ENCODE measurements at regions not wholly inside any gene's neighbourhood (a gene's known extent, or its start where the extent isn't known, plus 50 kb on each side); places are given as distances from the start of the nearest gene placed in this dataset.
"Not testable (repeated sequence)": the region's sequence is repeated elsewhere in the genome, so short reads cannot be mapped to it uniquely, and the experiment has no call there.

DNA sequence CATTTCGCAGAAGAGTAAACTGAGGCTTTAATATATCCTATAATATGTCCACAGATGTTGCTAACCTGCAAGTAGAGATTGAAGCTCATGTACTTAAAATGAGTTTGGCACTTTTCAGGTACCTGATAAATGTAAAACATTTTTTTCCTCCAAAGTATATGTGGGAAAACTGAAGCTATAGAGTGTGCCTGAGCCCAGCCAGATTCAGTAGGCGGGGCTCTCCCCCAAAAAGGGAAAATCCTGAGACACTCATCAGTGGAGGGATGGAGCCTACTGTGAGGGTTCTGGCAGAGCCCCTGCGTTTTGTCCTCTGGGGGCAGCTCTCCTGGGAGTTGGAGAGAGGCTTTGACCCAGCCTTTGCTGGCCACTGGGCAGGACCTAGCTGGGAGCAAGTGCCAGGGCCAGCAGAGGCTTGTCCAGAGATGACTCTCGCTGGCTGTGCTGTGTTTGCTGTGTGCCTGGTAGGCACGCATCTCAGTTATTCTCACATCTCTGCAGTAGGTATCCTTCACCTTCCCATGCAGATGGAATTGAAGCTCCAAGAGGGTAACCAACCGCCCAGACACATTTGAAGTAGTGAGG is 81.1 kb upstream of the SPRY4 start:
- no peak for DNase-seq (ENCODE audit: low spot score)

DNA sequence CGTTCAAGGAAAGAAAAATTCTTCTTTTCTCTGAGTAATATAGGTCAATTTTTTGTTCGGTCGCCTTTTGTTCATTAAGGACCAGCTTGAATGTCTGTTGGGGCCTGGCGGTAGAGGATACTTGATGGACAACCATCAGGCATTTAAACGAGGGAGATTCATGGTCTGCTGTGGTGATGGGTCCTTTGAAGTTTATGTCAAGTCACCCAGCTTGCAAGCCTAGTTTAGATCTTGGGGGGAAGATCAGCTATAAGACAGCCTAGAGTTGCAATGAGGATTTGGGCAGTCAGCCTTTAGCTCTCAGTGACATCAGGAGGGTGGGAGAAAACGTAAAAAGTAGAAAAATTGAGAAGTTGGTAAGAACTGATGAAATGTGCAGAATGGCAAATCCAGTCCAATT is 80.2 kb upstream of the SPRY4 start:
- no peak for DNase-seq (ENCODE audit: low spot score)

DNA sequence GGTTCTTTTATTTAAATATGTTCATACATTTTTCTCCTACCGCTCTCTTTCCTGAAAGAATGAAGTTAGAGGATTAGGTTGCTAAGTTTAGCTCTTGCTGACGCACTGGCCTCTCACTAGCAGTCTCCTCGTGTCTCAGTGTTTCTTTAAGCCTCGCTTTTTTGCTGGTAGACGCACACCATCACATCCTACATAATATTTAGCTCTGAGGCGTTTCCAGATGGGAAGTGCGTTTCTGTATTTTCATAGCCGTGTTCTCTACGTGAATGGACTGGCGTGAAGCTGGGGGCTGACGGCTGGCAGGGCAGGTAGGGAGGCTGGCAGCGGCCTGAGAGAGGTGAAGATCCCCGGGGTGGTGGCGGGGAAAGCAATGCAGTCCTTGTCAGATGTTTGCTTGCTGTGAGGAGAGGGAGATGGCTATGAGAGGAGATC is 79.2 kb upstream of the SPRY4 start:
- no peak for DNase-seq (ENCODE audit: low spot score)

DNA sequence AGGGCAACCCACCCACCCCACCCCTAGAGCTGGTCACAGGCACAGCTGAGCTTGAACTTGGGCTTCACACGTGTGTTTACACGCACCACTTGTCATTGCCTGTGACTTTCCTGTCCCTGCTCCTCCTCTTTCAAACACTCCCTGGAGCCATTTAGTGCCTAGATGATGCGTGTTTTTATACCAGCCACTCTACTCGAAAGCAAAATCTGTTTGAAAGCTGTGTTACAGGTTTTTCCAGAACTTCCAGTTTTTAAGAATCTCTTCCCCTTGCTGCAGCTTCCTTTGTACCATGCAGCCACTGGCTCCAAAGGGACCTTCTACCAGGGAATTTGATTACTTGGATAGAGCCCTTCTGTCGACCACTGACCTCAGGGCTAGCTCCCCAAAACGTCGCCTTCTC is 78.8 kb upstream of the SPRY4 start:
- peak; percentile 56 for DNase-seq (ENCODE audit: low spot score)

DNA sequence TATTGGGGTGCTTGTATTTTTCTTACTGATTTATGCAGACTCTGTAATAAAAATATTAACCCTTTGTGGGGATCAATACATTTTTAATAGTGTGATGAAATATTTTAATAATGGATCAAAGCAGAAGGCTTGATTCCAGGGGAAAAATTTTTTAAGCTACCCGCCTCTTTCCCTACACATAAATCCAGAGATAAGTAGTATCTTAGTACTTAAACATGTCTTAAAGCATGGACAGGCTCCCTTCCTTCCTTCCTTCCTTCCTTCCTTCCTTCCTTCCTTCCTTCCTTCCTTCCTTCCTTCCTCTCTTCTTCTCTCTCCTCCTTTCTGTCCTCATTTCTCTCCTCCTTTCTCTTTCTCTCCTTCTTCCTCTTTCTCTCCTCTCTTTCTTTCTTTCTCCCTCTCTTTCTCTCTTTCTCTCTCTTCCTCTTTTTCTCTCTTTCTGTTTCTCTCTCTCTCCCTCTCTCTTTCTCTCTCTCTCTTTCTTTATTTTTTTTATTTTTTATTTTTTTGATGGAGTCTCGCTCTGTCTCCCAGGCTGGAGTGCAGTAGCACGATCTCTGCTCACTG is 78.0 kb upstream of the SPRY4 start:
- no peak for DNase-seq (ENCODE audit: low spot score)

DNA sequence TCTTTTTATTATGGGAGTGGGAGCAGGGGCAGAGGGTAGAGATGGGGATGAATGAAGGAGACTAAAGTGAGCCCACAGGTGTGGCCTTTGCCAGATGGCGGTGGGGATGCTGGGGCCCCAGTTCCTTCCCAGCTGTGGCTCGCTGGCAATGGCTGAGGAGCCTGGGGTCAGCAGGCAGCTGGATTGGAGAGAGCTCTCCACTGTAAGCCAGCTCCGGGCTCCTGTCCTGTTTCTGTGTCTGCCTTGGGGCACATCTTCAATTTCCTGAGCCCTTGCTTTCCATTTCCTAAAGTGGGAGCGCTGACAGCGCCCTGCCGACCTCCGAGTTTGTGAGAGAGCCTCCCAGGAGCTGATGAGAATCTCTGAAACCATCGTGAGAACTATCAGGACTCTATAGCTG is 75.6 kb upstream of the SPRY4 start:
- DNase-seq (ENCODE audit: low spot score): no peak

DNA sequence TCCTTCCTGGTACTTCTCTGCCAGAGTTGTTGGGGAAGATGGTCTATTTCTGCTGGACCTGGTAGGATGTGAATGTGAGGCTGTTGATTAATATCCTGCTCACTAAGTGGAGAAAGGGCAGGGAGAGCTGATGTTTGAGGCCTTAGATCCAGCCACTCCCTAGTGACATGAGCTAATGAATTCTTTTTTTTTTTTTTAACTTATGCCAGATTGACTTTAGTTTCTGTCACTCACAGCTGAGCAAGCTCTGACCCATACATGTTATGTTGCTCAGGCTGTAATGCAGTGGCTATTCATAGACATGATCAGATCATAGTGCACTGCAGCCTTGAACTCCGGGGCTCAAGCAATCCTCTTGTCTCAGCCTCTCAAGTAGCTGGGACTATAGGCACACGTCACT is 75.1 kb upstream of the SPRY4 start:
- no peak for DNase-seq (ENCODE audit: low spot score)

DNA sequence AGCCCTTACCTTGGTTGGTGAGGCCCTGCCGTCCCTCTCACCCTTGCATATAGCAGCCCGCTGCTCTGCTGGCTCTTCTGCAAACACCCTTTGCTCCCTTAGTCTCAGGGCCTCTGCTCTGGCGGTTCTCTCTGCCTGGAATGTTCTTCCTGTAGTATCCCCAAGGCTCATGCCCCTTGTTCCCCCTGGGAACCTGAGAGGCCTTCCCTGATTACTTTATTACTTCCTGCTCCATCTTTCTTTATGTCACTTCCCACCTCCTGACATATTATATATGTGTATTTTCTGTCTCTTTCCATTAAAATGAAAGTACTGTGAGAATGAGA is 73.9 kb upstream of the SPRY4 start:
- no peak for DNase-seq (ENCODE audit: low spot score)

DNA sequence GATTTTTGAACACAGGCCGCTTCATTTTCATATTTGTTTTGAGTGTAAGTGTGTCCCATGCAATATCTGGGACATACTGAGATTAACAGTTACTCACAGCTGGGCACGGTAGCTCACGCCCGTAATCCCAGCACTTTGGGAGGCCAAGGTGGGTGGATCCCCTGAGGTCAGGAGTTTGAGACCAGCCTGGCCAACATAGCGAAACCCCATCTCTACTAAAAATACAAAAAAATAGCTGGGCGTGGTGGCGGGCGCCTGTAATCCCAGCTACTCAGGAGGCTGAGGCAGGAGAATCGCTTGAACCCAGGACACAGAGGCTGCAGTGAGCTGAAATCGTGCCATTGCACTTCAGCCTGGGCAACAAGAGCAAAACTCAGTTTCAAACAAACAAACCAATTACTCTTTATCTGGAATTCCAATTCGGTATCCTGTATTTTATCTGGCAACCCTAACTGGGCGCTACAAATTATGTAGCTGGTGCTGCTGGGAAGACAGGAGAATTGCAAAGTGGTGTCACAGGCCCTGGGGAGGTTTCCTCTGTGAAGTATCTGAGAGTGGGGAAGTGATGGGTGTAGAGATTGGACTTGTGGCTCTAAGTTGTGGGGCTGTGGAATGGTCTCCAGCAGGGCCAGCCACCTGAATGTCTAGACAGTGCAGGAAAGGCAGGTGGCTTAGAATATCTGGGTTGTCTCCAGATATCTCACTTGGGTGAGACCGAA is 73.3 kb upstream of the SPRY4 start:
- DNase-seq (ENCODE audit: low spot score): not testable (repeated sequence)

DNA sequence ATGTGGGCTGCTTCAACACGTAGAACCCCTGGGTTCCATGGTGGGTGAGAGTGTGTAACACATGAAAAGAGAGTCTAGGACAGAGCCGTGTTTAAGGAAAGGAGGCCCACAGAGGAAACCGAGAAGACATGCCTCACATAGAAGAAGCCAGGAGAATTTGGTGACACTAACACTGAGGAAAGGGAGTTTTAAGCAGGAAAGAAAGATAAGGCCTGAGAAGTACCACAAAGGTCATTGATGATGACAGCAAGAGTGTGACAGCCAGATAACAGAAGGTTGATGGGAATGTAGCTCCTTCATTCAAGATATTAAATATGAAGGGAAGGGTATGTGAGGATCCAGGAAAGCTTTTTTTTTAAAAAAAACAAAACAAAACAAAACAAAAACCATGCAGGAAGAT is 72.4 kb upstream of the SPRY4 start:
- DNase-seq (ENCODE audit: low spot score): no peak

DNA sequence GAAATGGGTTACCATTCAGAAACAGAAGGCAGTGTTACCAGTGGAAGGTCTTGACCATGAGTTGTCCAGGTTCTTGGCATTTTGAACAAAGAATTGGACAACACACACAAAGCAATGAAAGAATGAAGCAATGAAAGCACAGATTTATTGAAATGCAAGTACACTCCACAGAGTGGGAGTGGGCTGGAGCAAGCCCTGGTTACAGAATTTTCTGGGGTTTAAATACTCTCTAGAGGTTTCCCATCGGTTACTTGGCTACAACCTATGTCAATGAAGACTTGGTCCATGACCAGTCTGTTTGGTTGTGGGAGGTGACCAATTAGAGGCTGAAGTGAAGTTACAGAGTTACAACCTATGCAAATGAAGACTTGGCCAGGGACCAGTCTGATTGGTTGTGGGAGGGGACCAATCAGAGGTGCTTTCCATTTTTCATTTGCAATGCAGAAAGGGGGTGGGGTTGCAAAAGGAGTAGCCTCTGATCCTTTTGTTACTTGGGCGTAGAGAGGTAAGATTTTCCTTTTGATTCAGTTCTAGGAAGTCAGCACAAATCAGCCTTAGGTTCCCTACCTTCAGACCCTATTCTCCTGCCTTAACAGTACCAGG is 71.7 kb upstream of the SPRY4 start:
- no peak for DNase-seq (ENCODE audit: low spot score)

DNA sequence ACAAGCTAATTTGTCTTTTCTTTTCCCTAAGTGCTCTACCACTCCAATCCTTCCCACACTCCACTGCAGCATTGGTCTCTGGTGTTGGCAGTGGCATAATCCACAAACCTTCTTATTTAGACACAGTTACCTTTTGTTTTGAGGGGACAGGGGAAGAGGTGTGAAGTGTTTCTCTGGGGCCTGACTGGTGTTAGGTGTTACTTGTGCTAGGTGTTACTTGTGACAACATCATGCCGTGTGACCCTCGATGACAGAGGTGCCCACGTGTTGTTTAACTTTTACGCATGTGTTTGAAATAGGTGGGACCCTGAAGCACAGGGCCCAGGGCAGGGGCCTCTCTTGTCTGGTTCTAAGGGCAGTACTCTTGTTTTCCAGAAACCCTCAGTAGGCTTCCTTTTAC is 70.5 kb upstream of the SPRY4 start:
- no peak for DNase-seq (ENCODE audit: low spot score)

DNA sequence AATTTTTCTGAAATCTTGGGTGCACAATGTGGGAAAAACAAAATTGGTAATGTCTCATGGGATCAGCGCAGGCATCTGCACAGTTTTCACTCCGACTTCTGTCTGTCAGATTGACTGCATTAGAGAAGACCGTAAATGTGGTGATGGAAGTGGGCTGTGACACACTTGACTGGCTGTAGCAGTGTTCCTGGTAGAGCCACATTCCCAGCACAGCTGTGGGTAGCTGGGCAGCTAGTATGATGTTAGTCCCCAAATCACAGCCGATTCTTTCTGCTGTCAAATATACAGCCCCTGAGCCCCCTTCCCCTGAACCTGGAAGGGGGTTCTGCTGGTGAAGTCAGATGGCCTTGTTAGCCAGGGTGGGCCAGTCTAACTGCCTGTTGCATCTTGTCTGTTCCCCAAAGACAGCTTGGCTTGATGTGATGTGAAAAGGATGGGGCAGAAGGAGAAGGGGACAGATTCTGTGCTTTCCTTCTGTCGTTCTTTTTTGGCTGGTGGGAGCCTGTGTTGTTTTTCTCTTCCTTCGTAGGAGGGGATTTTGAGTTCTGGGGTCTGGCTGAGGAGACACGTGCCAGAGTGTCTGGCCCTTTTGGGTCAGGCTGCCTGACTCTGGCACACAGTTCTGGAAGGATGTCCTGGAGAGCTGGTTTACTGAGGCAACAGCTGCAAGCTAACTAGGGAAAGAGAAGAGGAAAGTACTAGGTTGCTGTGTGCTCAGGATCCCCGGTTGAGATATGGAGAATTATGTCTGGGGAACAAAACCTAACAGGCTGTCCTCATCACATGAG is 66.4 kb upstream of the SPRY4 start:
- DNase-seq (ENCODE audit: low spot score): no peak

DNA sequence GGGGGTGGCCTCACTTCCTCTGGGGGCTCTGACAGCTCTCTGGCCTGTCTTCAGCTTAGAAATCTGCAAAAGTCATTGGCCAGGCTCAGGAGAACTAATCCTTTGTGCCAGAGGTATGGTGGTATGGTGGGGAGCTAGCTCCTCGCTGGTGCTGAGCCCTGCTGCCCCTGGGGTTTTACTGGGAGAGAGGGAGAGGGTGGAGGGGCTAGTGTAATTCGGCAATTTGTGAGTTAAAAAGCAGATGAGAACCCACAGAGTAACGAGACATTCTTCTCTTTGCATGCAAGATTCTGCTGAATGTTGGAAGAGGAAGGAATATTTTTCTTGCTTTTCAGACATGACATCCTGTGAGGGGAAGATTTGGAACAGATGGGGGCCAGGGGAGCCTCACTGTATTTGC is 65.5 kb upstream of the SPRY4 start:
- DNase-seq (ENCODE audit: low spot score): no peak

DNA sequence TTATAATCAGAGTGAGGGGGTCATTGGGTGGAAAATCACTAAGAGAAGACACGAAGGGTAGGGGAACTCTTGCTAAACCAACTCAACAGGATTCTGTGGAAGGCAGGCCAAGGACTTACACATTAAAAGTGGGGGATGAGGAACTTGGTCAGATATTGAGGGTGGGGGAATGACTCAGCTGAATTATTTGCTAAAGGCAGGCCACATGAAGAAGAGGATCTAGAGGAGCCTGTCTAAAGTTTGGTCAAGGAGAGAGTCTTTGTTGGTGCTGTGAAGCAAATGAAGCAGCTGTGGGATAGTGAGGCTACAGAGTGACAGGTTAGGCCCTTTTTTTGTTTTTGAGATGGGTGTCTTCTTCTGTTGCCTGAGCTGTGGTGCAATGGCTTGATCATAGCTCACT is 63.9 kb upstream of the SPRY4 start:
- DNase-seq (ENCODE audit: low spot score): no peak

DNA sequence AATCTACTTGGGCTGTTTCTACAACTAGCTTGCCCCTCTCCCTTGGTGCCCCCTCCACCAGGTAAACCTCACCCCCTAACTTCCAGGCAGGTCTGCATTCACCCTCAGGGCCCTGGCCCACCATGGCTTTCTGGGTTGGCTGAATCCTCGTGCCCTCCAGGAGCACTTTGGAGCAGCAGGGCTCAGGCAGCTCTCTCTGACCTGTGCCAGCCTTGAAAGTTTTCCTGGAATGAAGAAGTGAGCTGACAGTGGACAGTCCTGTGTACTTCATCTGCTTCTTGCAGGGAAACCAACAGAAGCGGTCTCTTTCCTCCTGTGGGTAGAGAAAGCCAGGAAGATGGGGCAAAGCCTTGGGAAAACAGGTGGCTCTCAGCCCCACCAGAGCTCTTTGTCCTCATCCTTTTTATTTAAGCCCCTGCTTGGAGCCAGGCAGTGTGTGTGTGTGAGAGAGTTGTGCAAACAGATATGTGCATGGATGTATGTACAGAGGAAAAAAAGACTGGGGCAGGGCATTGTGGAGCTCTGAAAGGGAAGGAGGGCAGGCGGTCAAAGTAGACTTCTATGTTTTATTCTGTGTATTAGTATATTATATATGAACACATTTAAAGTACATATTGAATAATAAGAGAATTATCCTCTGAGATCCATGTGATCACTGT is 62.3 kb upstream of the SPRY4 start:
- DNase-seq (ENCODE audit: low spot score): no peak

DNA sequence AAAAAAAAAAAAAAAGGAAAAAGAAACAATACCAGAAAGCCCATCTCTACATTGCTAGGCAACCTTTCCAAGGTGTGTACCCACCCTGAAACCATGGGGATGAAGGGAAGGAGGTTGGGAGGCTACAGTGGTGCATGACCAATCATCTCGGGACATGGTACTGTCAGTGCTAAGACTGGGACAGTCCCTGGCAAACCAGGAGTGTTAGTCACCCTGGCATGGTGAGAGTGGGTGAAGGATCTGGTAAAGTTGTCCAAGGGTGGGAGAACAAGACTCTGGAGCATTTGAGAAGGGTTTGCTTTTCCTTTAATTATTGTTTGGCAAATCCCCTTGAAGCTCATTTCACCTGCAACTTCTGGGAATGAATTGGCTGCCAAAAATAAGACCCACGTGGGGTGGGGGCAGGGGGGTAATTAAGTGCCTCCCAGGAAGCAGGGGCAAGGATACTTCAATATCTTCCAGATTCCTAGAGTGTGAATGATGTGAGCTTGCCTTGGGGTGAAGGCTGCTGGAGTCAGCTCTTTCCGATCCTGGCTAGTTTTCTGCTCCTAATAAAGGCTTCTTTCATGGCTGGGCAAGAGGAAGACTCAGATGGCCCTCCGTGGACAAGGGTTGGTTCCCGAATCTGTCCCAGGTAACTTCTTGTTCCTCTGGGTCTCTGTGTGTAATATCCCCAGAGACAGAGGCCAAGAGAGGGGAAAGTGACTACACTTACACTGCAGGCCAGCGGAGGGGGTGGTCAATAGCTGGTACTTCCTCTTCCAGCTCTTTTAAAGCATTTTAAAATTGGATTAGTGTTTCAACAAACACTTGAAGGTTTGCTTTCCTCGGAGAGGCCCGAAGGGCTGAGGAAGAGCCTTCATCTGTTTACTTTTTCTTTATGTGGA is 61.6 kb upstream of the SPRY4 start:
- DNase-seq (ENCODE audit: low spot score): no peak

DNA sequence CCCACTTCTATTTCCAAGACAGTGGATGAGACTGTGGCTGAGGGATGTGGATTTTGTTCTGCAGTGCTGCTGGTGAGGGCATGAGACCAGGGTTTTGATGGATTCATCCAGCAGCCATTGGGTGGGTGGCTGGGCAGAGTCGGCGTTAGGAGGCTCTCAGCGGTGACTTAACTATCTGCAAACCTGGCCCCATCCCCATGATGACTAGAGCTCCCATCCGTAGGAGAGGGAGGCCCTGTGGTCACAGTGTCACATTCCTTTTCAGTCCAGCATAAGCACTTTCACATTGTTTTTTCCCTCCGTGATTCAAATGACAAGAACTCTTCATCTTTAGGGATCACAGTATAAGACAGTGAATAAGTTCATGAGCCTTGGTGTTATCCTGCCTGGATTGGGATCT is 60.4 kb upstream of the SPRY4 start:
- no peak for DNase-seq (ENCODE audit: low spot score)

DNA sequence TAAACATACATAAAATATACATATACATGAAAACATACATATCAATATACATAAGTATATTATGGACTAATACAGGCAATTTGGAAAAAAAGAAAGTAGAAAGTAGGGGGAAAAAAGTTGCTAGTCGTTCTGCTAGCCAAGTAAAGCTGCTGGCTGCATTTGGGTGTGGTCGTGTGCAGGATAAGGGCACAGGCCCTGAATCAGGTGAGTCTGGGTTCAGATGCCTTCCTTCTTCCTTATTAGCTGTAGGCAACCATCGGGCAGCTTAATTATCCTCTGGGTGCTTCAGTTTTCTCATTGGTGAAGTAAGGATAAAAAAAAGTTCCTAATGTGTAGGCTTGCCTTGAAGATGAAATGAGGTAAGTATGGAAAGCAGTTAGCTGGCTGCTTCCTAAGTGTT is 59.2 kb upstream of the SPRY4 start:
- DNase-seq (ENCODE audit: low spot score): no peak

DNA sequence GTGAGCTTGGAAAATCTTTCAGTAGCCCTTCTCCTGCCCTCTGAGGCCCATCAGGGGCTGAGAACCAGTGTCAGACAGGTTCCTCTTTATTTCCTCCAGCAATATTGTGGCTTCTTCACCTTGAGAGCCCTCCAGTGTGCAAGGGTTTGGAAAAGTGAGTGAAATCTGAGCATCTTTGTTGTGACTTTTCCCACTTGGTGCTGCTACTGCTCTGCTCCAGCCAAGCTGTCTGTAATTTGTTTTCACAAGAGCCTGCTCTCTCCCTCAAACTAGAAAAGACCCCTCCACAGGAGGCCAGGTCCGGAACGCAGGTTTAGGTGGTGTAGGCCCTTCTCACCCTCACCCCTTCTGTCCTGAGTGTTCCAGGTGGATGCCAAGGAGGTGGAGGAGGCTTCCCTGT is 57.4 kb upstream of the SPRY4 start:
- DNase-seq (ENCODE audit: low spot score): no peak
